ENCODE measurements at regions not wholly inside any gene's neighbourhood (a gene's known extent, or its start where the extent isn't known, plus 50 kb on each side); places are given as distances from the start of the nearest gene placed in this dataset.
"Not testable (repeated sequence)": the region's sequence is repeated elsewhere in the genome, so short reads cannot be mapped to it uniquely, and the experiment has no call there.

GRCh38 chr2:188032786-188033185 lies 258.9 kb upstream of the GULP1 start:
- no peaks in the 10 kb centered on the region for H3K36me3 ChIP-seq (ENCODE audit: control insufficient read depth in 4 of 4, insufficient read depth in 3 of 4, low read depth in 1 of 4, low read length in 3 of 4)
- H3K27me3 ChIP-seq (ENCODE audit: control insufficient read depth in 4 of 4, insufficient read depth in 4 of 4, low read length in 3 of 4): no peaks in the 10 kb centered on the region
- no peak for TF ChIP-seq RXRA (IDR thresholded peaks at IDR 0.05)
- no peak for TF ChIP-seq HNF4G (IDR thresholded peaks at IDR 0.05)
- TF ChIP-seq HNF4A (conservative IDR thresholded peaks at IDR 0.05): no peak
- no peaks in the 10 kb centered on the region for H3K9me3 ChIP-seq (ENCODE audit: control insufficient read depth in 4 of 4, low read length in 3 of 4)
- no peak for DNase-seq (ENCODE audit: low spot score)
- no peaks in the 10 kb centered on the region for H3K4me1 ChIP-seq (ENCODE audit: control insufficient read depth in 4 of 4, insufficient read depth in 4 of 4, low read length in 3 of 4)
- no peak overlapping the region for H3K9ac ChIP-seq (ENCODE audit: low read depth in 1 of 2, low read length in 2 of 2)
- no peak overlapping the region for H3K27ac ChIP-seq (ENCODE audit: low read depth in 1 of 2, low read length in 2 of 2)
- H3K4me3 ChIP-seq (ENCODE audit: low read depth in 1 of 3, low read length in 3 of 3): no peak overlapping the region
- 47% methylated on average over 3 of the region's 3 CpGs for WGBS

GRCh38 chr2:188033240-188033639 lies 258.4 kb upstream of the GULP1 start:
- not testable (repeated sequence) for H3K36me3 ChIP-seq (ENCODE audit: control insufficient read depth in 4 of 4, insufficient read depth in 3 of 4, low read depth in 1 of 4, low read length in 3 of 4); H3K27ac ChIP-seq (ENCODE audit: low read depth in 1 of 2, low read length in 2 of 2); H3K4me3 ChIP-seq (ENCODE audit: low read depth in 1 of 3, low read length in 3 of 3); H3K9me3 ChIP-seq (ENCODE audit: control insufficient read depth in 4 of 4, low read length in 3 of 4); H3K9ac ChIP-seq (ENCODE audit: low read depth in 1 of 2, low read length in 2 of 2); H3K27me3 ChIP-seq (ENCODE audit: control insufficient read depth in 4 of 4, insufficient read depth in 4 of 4, low read length in 3 of 4); H3K4me1 ChIP-seq (ENCODE audit: control insufficient read depth in 4 of 4, insufficient read depth in 4 of 4, low read length in 3 of 4); DNase-seq (ENCODE audit: low spot score)
- WGBS: 55% methylated on average over 1 of the region's 1 CpG

- not testable (repeated sequence) for H3K27me3 ChIP-seq (ENCODE audit: control insufficient read depth in 4 of 4, insufficient read depth in 4 of 4, low read length in 3 of 4); H3K4me3 ChIP-seq (ENCODE audit: low read depth in 1 of 3, low read length in 3 of 3)
- WGBS: 76% methylated on average over 10 of the region's 10 CpGs
Measured at GRCh38 chr2:188034102-188034501, 257.6 kb upstream of the GULP1 start.

GRCh38 chr2:188035377-188035776 lies 256.3 kb upstream of the GULP1 start:
- not testable (repeated sequence) for H3K27me3 ChIP-seq (ENCODE audit: control insufficient read depth in 4 of 4, insufficient read depth in 4 of 4, low read length in 3 of 4); H3K9ac ChIP-seq (ENCODE audit: low read depth in 1 of 2, low read length in 2 of 2); H3K27ac ChIP-seq (ENCODE audit: low read depth in 1 of 2, low read length in 2 of 2); DNase-seq (ENCODE audit: low spot score); H3K36me3 ChIP-seq (ENCODE audit: control insufficient read depth in 4 of 4, insufficient read depth in 3 of 4, low read depth in 1 of 4, low read length in 3 of 4); H3K4me3 ChIP-seq (ENCODE audit: low read depth in 1 of 3, low read length in 3 of 3); H3K9me3 ChIP-seq (ENCODE audit: control insufficient read depth in 4 of 4, low read length in 3 of 4); H3K4me1 ChIP-seq (ENCODE audit: control insufficient read depth in 4 of 4, insufficient read depth in 4 of 4, low read length in 3 of 4)
- WGBS: 87% methylated on average over 9 of the region's 9 CpGs

More at GRCh38 chr2:188034102-188034501, 257.6 kb upstream of the GULP1 start:
- H3K4me1 ChIP-seq (ENCODE audit: control insufficient read depth in 4 of 4, insufficient read depth in 4 of 4, low read length in 3 of 4); DNase-seq (ENCODE audit: low spot score); H3K9me3 ChIP-seq (ENCODE audit: control insufficient read depth in 4 of 4, low read length in 3 of 4); H3K27ac ChIP-seq (ENCODE audit: low read depth in 1 of 2, low read length in 2 of 2); H3K9ac ChIP-seq (ENCODE audit: low read depth in 1 of 2, low read length in 2 of 2); H3K36me3 ChIP-seq (ENCODE audit: control insufficient read depth in 4 of 4, insufficient read depth in 3 of 4, low read depth in 1 of 4, low read length in 3 of 4): not testable (repeated sequence)

- DNase-seq (ENCODE audit: low spot score); H3K36me3 ChIP-seq (ENCODE audit: control insufficient read depth in 4 of 4, insufficient read depth in 3 of 4, low read depth in 1 of 4, low read length in 3 of 4); H3K4me3 ChIP-seq (ENCODE audit: low read depth in 1 of 3, low read length in 3 of 3); H3K9ac ChIP-seq (ENCODE audit: low read depth in 1 of 2, low read length in 2 of 2); H3K27me3 ChIP-seq (ENCODE audit: control insufficient read depth in 4 of 4, insufficient read depth in 4 of 4, low read length in 3 of 4); H3K9me3 ChIP-seq (ENCODE audit: control insufficient read depth in 4 of 4, low read length in 3 of 4); H3K27ac ChIP-seq (ENCODE audit: low read depth in 1 of 2, low read length in 2 of 2); H3K4me1 ChIP-seq (ENCODE audit: control insufficient read depth in 4 of 4, insufficient read depth in 4 of 4, low read length in 3 of 4): not testable (repeated sequence)
- 97% methylated on average over 5 of the region's 5 CpGs for WGBS
Measured at GRCh38 chr2:188036786-188037185, 254.9 kb upstream of the GULP1 start.

- Histone ChIP-seq H3K4me1 (ENCODE audit: control insufficient read depth in 4 of 4, insufficient read depth in 4 of 4, low read length in 3 of 4) (no peaks in the 10 kb centered on the region), H3K27ac (ENCODE audit: low read depth in 1 of 2, low read length in 2 of 2) (no peak overlapping the region), H3K27me3 (ENCODE audit: control insufficient read depth in 4 of 4, insufficient read depth in 4 of 4, low read length in 3 of 4) (no peaks in the 10 kb centered on the region), H3K9me3 (ENCODE audit: control insufficient read depth in 4 of 4, low read length in 3 of 4) (no peaks in the 10 kb centered on the region), H3K36me3 (ENCODE audit: control insufficient read depth in 4 of 4, insufficient read depth in 3 of 4, low read depth in 1 of 4, low read length in 3 of 4) (no peaks in the 10 kb centered on the region), H3K9ac (ENCODE audit: low read depth in 1 of 2, low read length in 2 of 2) (no peak overlapping the region), H3K4me3 (ENCODE audit: low read depth in 1 of 3, low read length in 3 of 3) (no peak overlapping the region)
- DNase-seq (ENCODE audit: low spot score): no peak
- TF ChIP-seq RAD21 (IDR thresholded peaks at IDR 0.05): no peak
- no peak for TF ChIP-seq GABPA (IDR thresholded peaks at IDR 0.05 in 1 of 2, conservative IDR thresholded peaks at IDR 0.05 in 1 of 2)
- no peak for TF ChIP-seq JUND (IDR thresholded peaks at IDR 0.05)
- no peak for TF ChIP-seq TAF1 (conservative IDR thresholded peaks at IDR 0.05)
- TF ChIP-seq EGR1 (IDR thresholded peaks at IDR 0.05; ENCODE audit: low read depth in 2 of 2): no peak
- no peak for TF ChIP-seq SP1 (IDR thresholded peaks at IDR 0.05)
- TF ChIP-seq CTCF (IDR thresholded peaks at IDR 0.05; ENCODE audit: low read depth, low read length, missing input control): no peak
- TF ChIP-seq ATF3 (IDR thresholded peaks at IDR 0.05): no peak
- no peak for TF ChIP-seq FOXA2 (IDR thresholded peaks at IDR 0.05)
- TF ChIP-seq RXRA (IDR thresholded peaks at IDR 0.05): no peak
Measured at GRCh38 chr2:188039307-188039706, 252.4 kb upstream of the GULP1 start.

Data from liver (tissue), 8 donors.